GM21515 (cell line): ENCODE measurements at regions not wholly inside any gene's neighbourhood (a gene's known extent, or its start where the extent isn't known, plus 50 kb on each side); places are given as distances from the start of the nearest gene placed in this dataset.
"Not testable (repeated sequence)": the region's sequence is repeated elsewhere in the genome, so short reads cannot be mapped to it uniquely, and the experiment has no call there.

Experiments
- ATAC-seq: cut with Tn5 transposase; IDR thresholded peaks from one replicate; pipeline ENCODE4 v1.9.1; 2021; ENCODE audit not compliant: unreplicated experiment

- ATAC-seq: no peak
Measured at GRCh38 chr13:97716746-97717145, 236.7 kb upstream of the IPO5 start.

- ATAC-seq: no peak
Measured at GRCh38 chr13:97719736-97720135, 233.7 kb upstream of the IPO5 start.

- no peak for ATAC-seq
Measured at GRCh38 chr13:97720896-97721295, 232.6 kb upstream of the IPO5 start.

GRCh38 chr13:97723655-97724054 lies 229.8 kb upstream of the IPO5 start:
- no peak for ATAC-seq

GRCh38 chr13:97724450-97724849 lies 229.0 kb upstream of the IPO5 start:
- no peak for ATAC-seq

GRCh38 chr13:97726664-97727280 lies 226.7 kb upstream of the IPO5 start:
- ATAC-seq: no peak

GRCh38 chr13:97727991-97728390 lies 225.5 kb upstream of the IPO5 start:
- ATAC-seq: no peak

- no peak for ATAC-seq
Measured at GRCh38 chr13:97736436-97736835, 217.0 kb upstream of the IPO5 start.

GRCh38 chr13:97742084-97742483 lies 211.4 kb upstream of the IPO5 start:
- ATAC-seq: no peak

- no peak for ATAC-seq
Measured at GRCh38 chr13:97743938-97744337, 209.5 kb upstream of the IPO5 start.

- no peak for ATAC-seq
Measured at GRCh38 chr13:97746649-97747048, 206.8 kb upstream of the IPO5 start.

GRCh38 chr13:97749174-97749573 lies 204.3 kb upstream of the IPO5 start:
- no peak for ATAC-seq

GRCh38 chr13:97751477-97751876 lies 202.0 kb upstream of the IPO5 start:
- no peak for ATAC-seq

GRCh38 chr13:97752961-97753668 lies 200.4 kb upstream of the IPO5 start:
- no peak for ATAC-seq

GRCh38 chr13:97753942-97754670 lies 199.4 kb upstream of the IPO5 start:
- ATAC-seq: no peak

GRCh38 chr13:97757807-97758206 lies 195.7 kb upstream of the IPO5 start:
- ATAC-seq: no peak

GRCh38 chr13:97758317-97758716 lies 195.2 kb upstream of the IPO5 start:
- no peak for ATAC-seq

GRCh38 chr13:97761796-97762540 lies 191.5 kb upstream of the IPO5 start:
- no peak for ATAC-seq

- ATAC-seq: no peak
Measured at GRCh38 chr13:97766749-97767148, 186.7 kb upstream of the IPO5 start.

- no peak for ATAC-seq
Measured at GRCh38 chr13:97768134-97768533, 185.3 kb upstream of the IPO5 start.

- not testable (repeated sequence) for ATAC-seq
Measured at GRCh38 chr13:97770231-97770630, 183.2 kb upstream of the IPO5 start.
